ENCODE measurements at regions not wholly inside any gene's neighbourhood (a gene's known extent, or its start where the extent isn't known, plus 50 kb on each side); places are given as distances from the start of the nearest gene placed in this dataset.

GRCh38 chr18:42333558-42333957, 378.5 kb downstream of the PIK3C3 start:
- TF ChIP-seq BHLHE40 (IDR thresholded peaks at IDR 0.05; ENCODE audit: low read depth, low read length), result no peak
- TF ChIP-seq, protein P1, sequence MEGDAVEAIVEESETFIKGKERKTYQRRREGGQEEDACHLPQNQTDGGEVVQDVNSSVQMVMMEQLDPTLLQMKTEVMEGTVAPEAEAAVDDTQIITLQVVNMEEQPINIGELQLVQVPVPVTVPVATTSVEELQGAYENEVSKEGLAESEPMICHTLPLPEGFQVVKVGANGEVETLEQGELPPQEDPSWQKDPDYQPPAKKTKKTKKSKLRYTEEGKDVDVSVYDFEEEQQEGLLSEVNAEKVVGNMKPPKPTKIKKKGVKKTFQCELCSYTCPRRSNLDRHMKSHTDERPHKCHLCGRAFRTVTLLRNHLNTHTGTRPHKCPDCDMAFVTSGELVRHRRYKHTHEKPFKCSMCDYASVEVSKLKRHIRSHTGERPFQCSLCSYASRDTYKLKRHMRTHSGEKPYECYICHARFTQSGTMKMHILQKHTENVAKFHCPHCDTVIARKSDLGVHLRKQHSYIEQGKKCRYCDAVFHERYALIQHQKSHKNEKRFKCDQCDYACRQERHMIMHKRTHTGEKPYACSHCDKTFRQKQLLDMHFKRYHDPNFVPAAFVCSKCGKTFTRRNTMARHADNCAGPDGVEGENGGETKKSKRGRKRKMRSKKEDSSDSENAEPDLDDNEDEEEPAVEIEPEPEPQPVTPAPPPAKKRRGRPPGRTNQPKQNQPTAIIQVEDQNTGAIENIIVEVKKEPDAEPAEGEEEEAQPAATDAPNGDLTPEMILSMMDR (IDR thresholded peaks at IDR 0.05), result no peak
- TF ChIP-seq, protein P2, sequence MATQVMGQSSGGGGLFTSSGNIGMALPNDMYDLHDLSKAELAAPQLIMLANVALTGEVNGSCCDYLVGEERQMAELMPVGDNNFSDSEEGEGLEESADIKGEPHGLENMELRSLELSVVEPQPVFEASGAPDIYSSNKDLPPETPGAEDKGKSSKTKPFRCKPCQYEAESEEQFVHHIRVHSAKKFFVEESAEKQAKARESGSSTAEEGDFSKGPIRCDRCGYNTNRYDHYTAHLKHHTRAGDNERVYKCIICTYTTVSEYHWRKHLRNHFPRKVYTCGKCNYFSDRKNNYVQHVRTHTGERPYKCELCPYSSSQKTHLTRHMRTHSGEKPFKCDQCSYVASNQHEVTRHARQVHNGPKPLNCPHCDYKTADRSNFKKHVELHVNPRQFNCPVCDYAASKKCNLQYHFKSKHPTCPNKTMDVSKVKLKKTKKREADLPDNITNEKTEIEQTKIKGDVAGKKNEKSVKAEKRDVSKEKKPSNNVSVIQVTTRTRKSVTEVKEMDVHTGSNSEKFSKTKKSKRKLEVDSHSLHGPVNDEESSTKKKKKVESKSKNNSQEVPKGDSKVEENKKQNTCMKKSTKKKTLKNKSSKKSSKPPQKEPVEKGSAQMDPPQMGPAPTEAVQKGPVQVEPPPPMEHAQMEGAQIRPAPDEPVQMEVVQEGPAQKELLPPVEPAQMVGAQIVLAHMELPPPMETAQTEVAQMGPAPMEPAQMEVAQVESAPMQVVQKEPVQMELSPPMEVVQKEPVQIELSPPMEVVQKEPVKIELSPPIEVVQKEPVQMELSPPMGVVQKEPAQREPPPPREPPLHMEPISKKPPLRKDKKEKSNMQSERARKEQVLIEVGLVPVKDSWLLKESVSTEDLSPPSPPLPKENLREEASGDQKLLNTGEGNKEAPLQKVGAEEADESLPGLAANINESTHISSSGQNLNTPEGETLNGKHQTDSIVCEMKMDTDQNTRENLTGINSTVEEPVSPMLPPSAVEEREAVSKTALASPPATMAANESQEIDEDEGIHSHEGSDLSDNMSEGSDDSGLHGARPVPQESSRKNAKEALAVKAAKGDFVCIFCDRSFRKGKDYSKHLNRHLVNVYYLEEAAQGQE (IDR thresholded peaks at IDR 0.05), result no peak
- no peak for TF ChIP-seq CHD4 (IDR thresholded peaks at IDR 0.05; ENCODE audit: borderline replicate concordance)
- no peak for TF ChIP-seq GATA3 (IDR thresholded peaks at IDR 0.05; ENCODE audit: borderline replicate concordance)
- TF ChIP-seq TP53 (CRISPR knock-in tag; IDR thresholded peaks at IDR 0.05), result no peak
- TF ChIP-seq EP300 (IDR thresholded peaks at IDR 0.05), result no peak
- no peak for TF ChIP-seq POLR2AphosphoS2 (conservative IDR thresholded peaks at IDR 0.05; ENCODE audit: low read length)
- TF ChIP-seq, protein P3, sequence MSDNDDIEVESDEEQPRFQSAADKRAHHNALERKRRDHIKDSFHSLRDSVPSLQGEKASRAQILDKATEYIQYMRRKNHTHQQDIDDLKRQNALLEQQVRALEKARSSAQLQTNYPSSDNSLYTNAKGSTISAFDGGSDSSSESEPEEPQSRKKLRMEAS (IDR thresholded peaks at IDR 0.05), result no peak
